22Rv1 (cell line): ENCODE measurements at regions not wholly inside any gene's neighbourhood (a gene's known extent, or its start where the extent isn't known, plus 50 kb on each side); places are given as distances from the start of the nearest gene placed in this dataset.
A peak's percentile ranks its signal among the peaks of the same experiment; 100 is the strongest.

ENCODE experiments used
- ZFX ChIP-seq: fragments of 450-650 bp; IDR thresholded peaks from 2 replicates; pipeline ENCODE4 v1.6.1; 2017; ENCODE audit warnings: antibody characterized with exemption, borderline replicate concordance
- TF ChIP-seq, protein P1 (sequence below): fragments of 450-650 bp; IDR thresholded peaks from 2 replicates; pipeline ENCODE4 v1.5.1; 2017; ENCODE audit warnings: mild to moderate bottlenecking

DNA sequence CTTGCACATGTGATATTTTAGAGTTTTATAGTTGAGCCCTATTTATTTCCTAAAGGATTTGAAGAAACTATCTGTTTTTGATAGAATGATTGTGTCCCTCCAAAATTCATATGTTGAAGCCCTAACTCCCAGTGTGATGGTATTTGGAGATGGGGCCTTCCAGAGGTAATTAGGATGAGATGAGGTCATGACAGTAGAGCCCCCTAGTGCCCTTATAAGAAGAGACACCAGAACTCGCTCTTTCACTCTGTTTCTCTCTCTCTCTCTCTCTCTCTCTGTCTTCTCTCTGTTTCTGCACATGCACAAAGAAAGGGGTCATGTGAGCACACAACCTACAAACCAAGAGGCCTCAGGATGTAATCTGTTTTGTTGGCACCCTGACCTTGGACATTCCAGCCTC is 921.9 kb upstream of the DIAPH2 start:
- TF ChIP-seq, protein P1, sequence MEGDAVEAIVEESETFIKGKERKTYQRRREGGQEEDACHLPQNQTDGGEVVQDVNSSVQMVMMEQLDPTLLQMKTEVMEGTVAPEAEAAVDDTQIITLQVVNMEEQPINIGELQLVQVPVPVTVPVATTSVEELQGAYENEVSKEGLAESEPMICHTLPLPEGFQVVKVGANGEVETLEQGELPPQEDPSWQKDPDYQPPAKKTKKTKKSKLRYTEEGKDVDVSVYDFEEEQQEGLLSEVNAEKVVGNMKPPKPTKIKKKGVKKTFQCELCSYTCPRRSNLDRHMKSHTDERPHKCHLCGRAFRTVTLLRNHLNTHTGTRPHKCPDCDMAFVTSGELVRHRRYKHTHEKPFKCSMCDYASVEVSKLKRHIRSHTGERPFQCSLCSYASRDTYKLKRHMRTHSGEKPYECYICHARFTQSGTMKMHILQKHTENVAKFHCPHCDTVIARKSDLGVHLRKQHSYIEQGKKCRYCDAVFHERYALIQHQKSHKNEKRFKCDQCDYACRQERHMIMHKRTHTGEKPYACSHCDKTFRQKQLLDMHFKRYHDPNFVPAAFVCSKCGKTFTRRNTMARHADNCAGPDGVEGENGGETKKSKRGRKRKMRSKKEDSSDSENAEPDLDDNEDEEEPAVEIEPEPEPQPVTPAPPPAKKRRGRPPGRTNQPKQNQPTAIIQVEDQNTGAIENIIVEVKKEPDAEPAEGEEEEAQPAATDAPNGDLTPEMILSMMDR: peak; percentile 29
- TF ChIP-seq ZFX: no peak
